SIG-M5 treated with dmso at 0.1 percent for 504 hours (cell line): ENCODE measurements at regions not wholly inside any gene's neighbourhood (a gene's known extent, or its start where the extent isn't known, plus 50 kb on each side); places are given as distances from the start of the nearest gene placed in this dataset.
"Not testable (repeated sequence)": the region's sequence is repeated elsewhere in the genome, so short reads cannot be mapped to it uniquely, and the experiment has no call there.

Source experiments
- DNase-seq: peaks from one replicate; lab custom pipeline; 2025; ENCODE audit not compliant: unreplicated experiment; lab: John Stamatoyannopoulos, UW

GRCh38 chr5:156019130-156019529 is 307.8 kb upstream of the SGCD start:
- no peak for DNase-seq

GRCh38 chr5:156019571-156020180 is 307.3 kb upstream of the SGCD start:
- DNase-seq, result no peak

- no peak for DNase-seq
Measured at GRCh38 chr5:156020647-156021046, 306.3 kb upstream of the SGCD start.

DNA sequence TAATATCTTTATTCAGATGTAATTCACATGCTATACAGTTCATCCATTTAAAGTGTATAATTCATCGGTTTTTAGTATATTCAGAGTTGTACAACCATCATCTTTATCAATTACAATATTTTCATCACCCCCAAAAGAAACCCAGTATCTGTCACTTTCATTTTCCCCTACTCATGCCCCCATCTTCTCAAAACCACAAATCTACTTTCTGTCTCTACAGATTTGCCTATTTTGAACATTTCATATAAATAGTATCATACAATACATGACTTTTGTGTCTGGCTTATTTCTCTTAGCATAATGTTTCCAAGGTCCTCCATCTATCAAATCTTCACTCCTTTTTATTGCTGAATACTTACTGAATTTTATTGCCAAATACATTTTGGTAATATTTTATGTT is 305.1 kb upstream of the SGCD start:
- DNase-seq, result no peak

- no peak for DNase-seq
Measured at GRCh38 chr5:156025656-156026055, 301.3 kb upstream of the SGCD start.

GRCh38 chr5:156031181-156031580 is 295.8 kb upstream of the SGCD start:
- no peak for DNase-seq

- no peak for DNase-seq
Measured at GRCh38 chr5:156036640-156037039, 290.3 kb upstream of the SGCD start.

- no peak for DNase-seq
Measured at GRCh38 chr5:156037151-156037909, 289.6 kb upstream of the SGCD start.

DNA sequence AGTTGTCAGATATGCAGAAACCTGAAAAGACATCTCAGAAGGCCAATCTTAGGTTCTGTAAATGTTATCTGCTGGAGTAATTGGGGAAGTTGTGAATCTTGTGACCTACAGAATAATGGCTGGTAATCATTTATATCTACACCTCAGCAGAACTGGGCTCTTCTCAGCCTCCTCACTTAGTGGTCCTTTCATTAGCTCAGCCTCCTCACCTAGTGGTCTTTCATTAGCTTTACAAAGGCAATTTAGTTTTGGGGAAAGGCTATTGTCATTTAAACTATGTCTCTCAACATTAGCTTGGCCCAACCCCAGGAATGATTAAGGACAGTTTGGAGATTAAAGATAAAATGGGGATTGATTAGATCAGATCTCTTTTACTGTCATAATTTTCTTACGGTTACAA is 284.2 kb upstream of the SGCD start:
- DNase-seq, result no peak

DNA sequence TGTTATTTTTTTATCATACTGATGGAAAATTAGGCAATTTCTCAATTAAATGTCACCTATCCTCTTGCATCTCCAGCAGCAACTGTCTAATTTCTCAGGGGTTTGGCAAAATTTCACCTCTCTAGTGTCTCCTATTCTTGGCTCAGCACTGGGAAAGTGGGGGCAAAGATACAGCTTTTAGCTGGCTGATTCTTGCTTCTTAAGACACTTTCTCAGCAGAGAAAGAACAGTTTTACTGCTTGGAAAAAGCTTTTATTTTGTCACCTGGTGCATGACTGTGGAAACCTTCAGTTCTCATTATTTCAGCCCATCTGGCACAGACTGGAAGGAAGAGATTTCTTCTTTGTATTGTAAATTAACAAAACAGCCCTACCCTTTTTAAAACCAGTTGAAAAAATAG is 283.6 kb upstream of the SGCD start:
- no peak for DNase-seq

DNA sequence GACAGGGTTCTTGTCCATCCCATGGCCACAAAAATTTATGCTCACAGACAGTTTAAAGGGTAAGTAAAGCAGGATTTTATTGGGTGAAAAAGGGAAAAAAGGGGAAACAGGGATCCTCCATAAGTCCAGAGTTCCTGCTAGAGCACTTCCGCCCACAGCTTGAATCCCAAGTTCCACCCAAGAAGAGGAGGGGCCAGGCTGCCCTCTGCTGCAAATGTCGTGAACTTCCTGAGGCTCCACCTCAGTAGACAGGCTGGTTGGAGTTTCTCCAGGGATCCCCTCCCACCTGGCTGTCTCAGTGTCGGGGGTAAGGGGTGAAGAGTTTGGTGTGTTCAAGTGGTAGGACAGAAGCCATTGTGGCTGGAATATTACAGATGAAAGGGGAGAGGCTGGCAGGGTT is 275.0 kb upstream of the SGCD start:
- DNase-seq, result no peak

DNA sequence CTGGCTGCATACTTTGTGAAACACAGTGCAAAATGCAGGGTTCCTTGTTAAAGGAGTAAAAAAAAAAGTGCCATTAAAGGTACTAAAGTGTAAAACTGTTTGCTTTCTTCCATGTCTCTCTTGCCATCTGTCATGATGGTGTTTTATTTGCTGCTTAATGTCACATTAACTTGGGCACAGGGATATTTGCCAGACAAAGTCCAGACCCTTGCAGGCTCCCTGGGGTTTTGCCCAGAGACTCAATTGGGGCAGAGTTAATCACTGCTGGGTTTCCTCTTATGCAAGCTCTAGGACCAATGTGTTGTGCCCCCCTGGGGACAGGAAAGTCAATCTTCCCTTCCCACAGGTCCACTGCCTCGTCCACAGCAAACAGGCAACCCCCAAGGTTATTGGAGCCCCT is 274.3 kb upstream of the SGCD start:
- DNase-seq, result no peak

GRCh38 chr5:156053056-156053455 is 273.9 kb upstream of the SGCD start:
- DNase-seq, result no peak

GRCh38 chr5:156076912-156077311 is 250.1 kb upstream of the SGCD start:
- DNase-seq, result no peak

- no peak for DNase-seq
Measured at GRCh38 chr5:156087577-156088110, 239.3 kb upstream of the SGCD start.

GRCh38 chr5:156089955-156090940 is 236.7 kb upstream of the SGCD start:
- not testable (repeated sequence) for DNase-seq

DNA sequence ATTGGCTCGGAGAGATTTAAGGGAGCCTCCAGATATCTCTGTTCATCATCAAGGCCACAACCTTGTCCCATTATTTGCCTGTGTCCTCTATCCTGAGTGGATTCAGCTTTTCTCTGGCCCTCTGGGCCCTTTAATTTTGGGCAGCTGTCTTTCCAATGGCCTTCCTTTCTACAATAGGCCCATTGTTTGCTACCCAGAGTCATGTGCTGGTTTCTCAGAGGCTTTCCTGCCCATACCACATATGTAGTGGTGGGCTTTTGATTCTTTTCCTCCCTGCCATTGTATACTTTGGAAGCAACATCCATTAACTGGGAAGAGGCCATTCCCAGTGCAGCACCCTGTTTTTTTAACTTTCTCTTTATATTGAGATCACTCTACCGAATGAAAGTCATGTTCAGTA is 233.9 kb upstream of the SGCD start:
- DNase-seq, result no peak

DNA sequence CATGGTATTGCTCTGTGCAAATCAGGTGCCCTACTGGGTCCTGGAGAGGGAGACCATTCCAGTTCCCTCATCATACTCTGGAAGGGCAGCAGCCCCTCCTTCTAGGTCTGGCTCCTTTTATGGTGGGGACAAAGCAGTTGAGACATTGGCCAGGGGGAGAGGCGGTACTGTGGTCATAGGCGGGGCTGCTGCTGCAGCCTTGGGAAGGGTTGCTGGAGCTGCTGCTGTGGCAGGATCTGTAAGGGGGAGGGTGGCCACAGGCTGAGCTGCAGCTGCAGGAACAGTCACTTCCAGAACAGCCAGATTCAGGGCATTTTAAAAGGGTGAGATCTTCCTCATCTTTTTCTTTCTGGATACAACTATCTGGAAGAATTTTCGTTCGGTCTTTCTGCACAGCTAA is 233.0 kb upstream of the SGCD start:
- no peak for DNase-seq

GRCh38 chr5:156095709-156096241 is 231.2 kb upstream of the SGCD start:
- no peak for DNase-seq

- DNase-seq, result no peak
Measured at GRCh38 chr5:156096259-156096658, 230.7 kb upstream of the SGCD start.
